Keratinocyte (primary cell): ENCODE measurements at regions not wholly inside any gene's neighbourhood (a gene's known extent, or its start where the extent isn't known, plus 50 kb on each side); places are given as distances from the start of the nearest gene placed in this dataset.

Experiments
- EZH2 ChIP-seq: IDR thresholded peaks from one replicate; pipeline ENCODE4 v1.6.1; 2012; ENCODE audit warnings: inconsistent platforms, mild to moderate bottlenecking, low read length, moderate library complexity
- TF ChIP-seq, protein P1 (sequence below), 3 experiments: IDR thresholded peaks in 1 of 3; conservative IDR thresholded peaks in 1 of 3; optimal IDR thresholded peaks in 1 of 3; 2 replicates in 2 of 3; 3 replicates in 1 of 3; pipeline versions ENCODE3 to v1.5.1; 2011; ENCODE audit warnings: low read length in 3 of 3, mild to moderate bottlenecking in 3 of 3, moderate library complexity in 2 of 3, control low read depth in 1 of 3, inconsistent platforms in 1 of 3; ENCODE audit not compliant: insufficient read depth in 2 of 3; ENCODE audit errors: extremely low read depth in 1 of 3

GRCh38 chr2:138106606-138107005 lies 142.3 kb downstream of the HNMT start:
- TF ChIP-seq, protein P1, sequence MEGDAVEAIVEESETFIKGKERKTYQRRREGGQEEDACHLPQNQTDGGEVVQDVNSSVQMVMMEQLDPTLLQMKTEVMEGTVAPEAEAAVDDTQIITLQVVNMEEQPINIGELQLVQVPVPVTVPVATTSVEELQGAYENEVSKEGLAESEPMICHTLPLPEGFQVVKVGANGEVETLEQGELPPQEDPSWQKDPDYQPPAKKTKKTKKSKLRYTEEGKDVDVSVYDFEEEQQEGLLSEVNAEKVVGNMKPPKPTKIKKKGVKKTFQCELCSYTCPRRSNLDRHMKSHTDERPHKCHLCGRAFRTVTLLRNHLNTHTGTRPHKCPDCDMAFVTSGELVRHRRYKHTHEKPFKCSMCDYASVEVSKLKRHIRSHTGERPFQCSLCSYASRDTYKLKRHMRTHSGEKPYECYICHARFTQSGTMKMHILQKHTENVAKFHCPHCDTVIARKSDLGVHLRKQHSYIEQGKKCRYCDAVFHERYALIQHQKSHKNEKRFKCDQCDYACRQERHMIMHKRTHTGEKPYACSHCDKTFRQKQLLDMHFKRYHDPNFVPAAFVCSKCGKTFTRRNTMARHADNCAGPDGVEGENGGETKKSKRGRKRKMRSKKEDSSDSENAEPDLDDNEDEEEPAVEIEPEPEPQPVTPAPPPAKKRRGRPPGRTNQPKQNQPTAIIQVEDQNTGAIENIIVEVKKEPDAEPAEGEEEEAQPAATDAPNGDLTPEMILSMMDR (optimal IDR thresholded peaks at IDR 0.05 in 1 of 3, IDR thresholded peaks at IDR 0.05 in 1 of 3, conservative IDR thresholded peaks at IDR 0.05 in 1 of 3; ENCODE audit: extremely low read depth in 1 of 3, insufficient read depth in 2 of 3, low read length in 3 of 3): no peak
- no peak for TF ChIP-seq EZH2
